GM23338 (cell line): ENCODE measurements at regions not wholly inside any gene's neighbourhood (a gene's known extent, or its start where the extent isn't known, plus 50 kb on each side); places are given as distances from the start of the nearest gene placed in this dataset.

Experiments
- ATAC-seq: fragments of 200-7000 bp; cut with Tn5 transposase; 3 replicates; pipeline ENCODE4 v1.9.1; 2020
- DNase-seq: peaks from one replicate; pipeline ENCODE4 v3.0.0-alpha.2; 2015; ENCODE audit warnings: low spot score
- H2AFZ ChIP-seq: fragments of 200-600 bp; sonication (generic); 2 replicates; pipeline ENCODE4 v1.8.0; 2016; ENCODE audit warnings: antibody characterized with exemption, mild to moderate bottlenecking, moderate library complexity
- H3F3A ChIP-seq: fragments of 200-600 bp; sonication (generic); replicated peaks from 2 replicates; pipeline ENCODE4 v1.8.0; 2017; ENCODE audit warnings: antibody characterized with exemption, mixed run types, low read depth
- H3K27ac ChIP-seq: fragments of 200-600 bp; sonication (generic); 2 replicates; pipeline ENCODE4 v1.6.1; 2016; ENCODE audit warnings: low read depth
- H3K27me3 ChIP-seq: fragments of 200-600 bp; sonication (generic); 2 replicates; pipeline ENCODE4 v1.8.0; 2016; ENCODE audit warnings: mild to moderate bottlenecking, mixed run types, moderate library complexity; ENCODE audit not compliant: insufficient read depth
- H3K36me3 ChIP-seq: fragments of 200-600 bp; sonication (generic); 2 replicates; pipeline ENCODE4 v1.8.0; 2016; ENCODE audit warnings: mild to moderate bottlenecking; ENCODE audit not compliant: insufficient read depth
- H3K4me1 ChIP-seq: fragments of 200-600 bp; sonication (generic); 2 replicates; pipeline ENCODE4 v1.8.0; 2016; ENCODE audit warnings: mild to moderate bottlenecking, moderate library complexity; ENCODE audit not compliant: insufficient read depth
- H3K4me2 ChIP-seq: fragments of 200-600 bp; sonication (generic); 2 replicates; pipeline ENCODE4 v1.7.1; 2017; ENCODE audit warnings: mixed run types
- H3K4me3 ChIP-seq: fragments of 200-600 bp; sonication (generic); 2 replicates; pipeline ENCODE4 v1.6.1; 2016; ENCODE audit warnings: mixed run types
- H3K79me2 ChIP-seq: fragments of 200-600 bp; sonication (generic); replicated peaks from 2 replicates; pipeline ENCODE4 v1.8.0; 2017; ENCODE audit warnings: mild to moderate bottlenecking; ENCODE audit not compliant: insufficient read depth
- H3K9me2 ChIP-seq: fragments of 200-600 bp; sonication (generic); 2 replicates; pipeline ENCODE4 v1.8.0; 2017; ENCODE audit not compliant: insufficient read depth
- H4K20me1 ChIP-seq: fragments of 200-600 bp; sonication (generic); replicated peaks from 2 replicates; pipeline ENCODE4 v1.8.0; 2017; ENCODE audit warnings: mild to moderate bottlenecking; ENCODE audit not compliant: insufficient read depth
- H3K27ac Mint-ChIP-seq: 2 replicates; pipeline ENCODE4 v1.8.0; 2020; ENCODE audit warnings: inconsistent platforms, mild to moderate bottlenecking, moderate library complexity, mixed read lengths
- H3K27me3 Mint-ChIP-seq: 3 replicates; pipeline ENCODE4 v1.8.0; 2022; ENCODE audit warnings: low read depth, mild to moderate bottlenecking, moderate library complexity, mixed read lengths, inconsistent platforms; ENCODE audit not compliant: insufficient read depth, poor library complexity
- H3K36me3 Mint-ChIP-seq: 3 replicates; pipeline ENCODE4 v1.8.0; 2021; ENCODE audit warnings: low read depth, mild to moderate bottlenecking, inconsistent platforms, moderate library complexity, mixed read lengths
- H3K4me1 Mint-ChIP-seq: 3 replicates; pipeline ENCODE4 v1.8.0; 2020; ENCODE audit warnings: mild to moderate bottlenecking, inconsistent platforms, mixed read lengths
- H3K4me3 Mint-ChIP-seq: 3 replicates; pipeline ENCODE4 v1.8.0; 2021; ENCODE audit warnings: moderate library complexity, mild to moderate bottlenecking, inconsistent platforms, mixed read lengths
- H3K9me3 Mint-ChIP-seq: 3 replicates; pipeline ENCODE4 v1.8.0; 2020; ENCODE audit warnings: moderate library complexity, mild to moderate bottlenecking, inconsistent platforms, mixed read lengths
- CREB1 ChIP-seq: fragments of 250-450 bp; sonication (Bioruptor Pico); IDR thresholded peaks from 2 replicates; pipeline ENCODE4 v1.5.0; 2020; ENCODE audit warnings: low read depth, mild to moderate bottlenecking, moderate library complexity
- EZH2 ChIP-seq: fragments of 200-600 bp; sonication (generic); IDR thresholded peaks from one replicate; pipeline ENCODE4 v1.8.0; 2017; ENCODE audit warnings: antibody characterized with exemption, mild to moderate bottlenecking, low read depth; ENCODE audit not compliant: unreplicated experiment
- STAT1 ChIP-seq: IDR thresholded peaks from one replicate; pipeline ENCODE4 v1.6.1; 2016; ENCODE audit warnings: antibody characterized with exemption; ENCODE audit not compliant: unreplicated experiment
- TF ChIP-seq, protein P1 (sequence below): IDR thresholded peaks from one replicate; pipeline ENCODE4 v1.6.1; 2018; ENCODE audit warnings: antibody characterized with exemption; ENCODE audit not compliant: unreplicated experiment
- TF ChIP-seq, protein P2 (sequence below): fragments of 250-450 bp; sonication (Bioruptor Pico); IDR thresholded peaks from 2 replicates; pipeline ENCODE4 v1.5.0; 2020; ENCODE audit warnings: mild to moderate bottlenecking, moderate library complexity

DNA sequence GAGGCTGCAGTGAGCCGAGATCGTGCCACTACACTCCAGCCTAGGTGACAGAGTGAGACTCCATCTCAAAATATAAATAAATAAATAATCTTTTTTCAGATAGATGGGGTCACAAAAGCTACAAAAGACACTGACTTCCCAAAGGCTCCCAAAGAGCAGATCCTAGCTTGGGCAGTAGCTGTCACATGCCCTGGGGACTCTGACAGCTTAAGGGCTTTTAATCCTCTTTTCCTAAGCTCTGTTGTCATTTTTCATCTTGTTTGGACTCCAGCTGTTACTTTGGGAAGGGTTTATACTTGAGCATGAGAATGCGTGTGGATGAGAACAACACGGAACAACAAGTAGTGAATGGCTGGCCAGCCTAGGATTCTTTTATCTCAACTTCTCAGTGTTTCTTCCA lies 231.7 kb downstream of the MZT1 start (continued):
- TF ChIP-seq, protein P1, sequence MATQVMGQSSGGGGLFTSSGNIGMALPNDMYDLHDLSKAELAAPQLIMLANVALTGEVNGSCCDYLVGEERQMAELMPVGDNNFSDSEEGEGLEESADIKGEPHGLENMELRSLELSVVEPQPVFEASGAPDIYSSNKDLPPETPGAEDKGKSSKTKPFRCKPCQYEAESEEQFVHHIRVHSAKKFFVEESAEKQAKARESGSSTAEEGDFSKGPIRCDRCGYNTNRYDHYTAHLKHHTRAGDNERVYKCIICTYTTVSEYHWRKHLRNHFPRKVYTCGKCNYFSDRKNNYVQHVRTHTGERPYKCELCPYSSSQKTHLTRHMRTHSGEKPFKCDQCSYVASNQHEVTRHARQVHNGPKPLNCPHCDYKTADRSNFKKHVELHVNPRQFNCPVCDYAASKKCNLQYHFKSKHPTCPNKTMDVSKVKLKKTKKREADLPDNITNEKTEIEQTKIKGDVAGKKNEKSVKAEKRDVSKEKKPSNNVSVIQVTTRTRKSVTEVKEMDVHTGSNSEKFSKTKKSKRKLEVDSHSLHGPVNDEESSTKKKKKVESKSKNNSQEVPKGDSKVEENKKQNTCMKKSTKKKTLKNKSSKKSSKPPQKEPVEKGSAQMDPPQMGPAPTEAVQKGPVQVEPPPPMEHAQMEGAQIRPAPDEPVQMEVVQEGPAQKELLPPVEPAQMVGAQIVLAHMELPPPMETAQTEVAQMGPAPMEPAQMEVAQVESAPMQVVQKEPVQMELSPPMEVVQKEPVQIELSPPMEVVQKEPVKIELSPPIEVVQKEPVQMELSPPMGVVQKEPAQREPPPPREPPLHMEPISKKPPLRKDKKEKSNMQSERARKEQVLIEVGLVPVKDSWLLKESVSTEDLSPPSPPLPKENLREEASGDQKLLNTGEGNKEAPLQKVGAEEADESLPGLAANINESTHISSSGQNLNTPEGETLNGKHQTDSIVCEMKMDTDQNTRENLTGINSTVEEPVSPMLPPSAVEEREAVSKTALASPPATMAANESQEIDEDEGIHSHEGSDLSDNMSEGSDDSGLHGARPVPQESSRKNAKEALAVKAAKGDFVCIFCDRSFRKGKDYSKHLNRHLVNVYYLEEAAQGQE, result no peak
- no peak for TF ChIP-seq CREB1

DNA sequence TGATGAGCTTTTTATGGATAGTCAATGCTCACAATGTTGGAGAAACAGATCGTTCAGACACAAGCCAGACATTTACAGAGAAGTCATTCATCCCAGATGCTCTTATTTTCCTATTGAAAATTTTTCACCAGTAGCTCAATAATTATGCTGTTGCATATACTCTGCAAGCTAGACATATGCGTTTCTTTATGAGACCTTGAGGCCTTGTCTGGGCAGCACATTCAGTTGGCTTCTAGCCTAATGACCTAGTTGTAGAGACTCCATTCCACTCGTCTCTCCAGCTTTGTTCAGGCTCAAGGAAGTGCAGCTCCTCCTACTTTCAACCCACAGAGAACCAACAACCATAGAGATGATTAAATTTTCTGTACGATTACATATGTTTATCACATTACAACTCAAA lies 237.7 kb downstream of the MZT1 start:
- no peaks in the 10 kb centered on the region for H3K79me2 ChIP-seq
- no peaks in the 10 kb centered on the region for H3K36me3 Mint-ChIP-seq
- no peak for DNase-seq
- H3F3A ChIP-seq, result no peaks in the 10 kb centered on the region
- peaks cover 1% of the 10 kb centered on the region for H3K27me3 Mint-ChIP-seq
- H2AFZ ChIP-seq, result no peak overlapping the region
- H3K27me3 ChIP-seq, result no peaks in the 10 kb centered on the region
- H3K4me1 Mint-ChIP-seq, result no peaks in the 10 kb centered on the region; the same call in 2 of the 3 replicates
- TF ChIP-seq STAT1 (no peak), EZH2 (no peak)
- TF ChIP-seq, protein P1, result no peak
- TF ChIP-seq, protein P2, sequence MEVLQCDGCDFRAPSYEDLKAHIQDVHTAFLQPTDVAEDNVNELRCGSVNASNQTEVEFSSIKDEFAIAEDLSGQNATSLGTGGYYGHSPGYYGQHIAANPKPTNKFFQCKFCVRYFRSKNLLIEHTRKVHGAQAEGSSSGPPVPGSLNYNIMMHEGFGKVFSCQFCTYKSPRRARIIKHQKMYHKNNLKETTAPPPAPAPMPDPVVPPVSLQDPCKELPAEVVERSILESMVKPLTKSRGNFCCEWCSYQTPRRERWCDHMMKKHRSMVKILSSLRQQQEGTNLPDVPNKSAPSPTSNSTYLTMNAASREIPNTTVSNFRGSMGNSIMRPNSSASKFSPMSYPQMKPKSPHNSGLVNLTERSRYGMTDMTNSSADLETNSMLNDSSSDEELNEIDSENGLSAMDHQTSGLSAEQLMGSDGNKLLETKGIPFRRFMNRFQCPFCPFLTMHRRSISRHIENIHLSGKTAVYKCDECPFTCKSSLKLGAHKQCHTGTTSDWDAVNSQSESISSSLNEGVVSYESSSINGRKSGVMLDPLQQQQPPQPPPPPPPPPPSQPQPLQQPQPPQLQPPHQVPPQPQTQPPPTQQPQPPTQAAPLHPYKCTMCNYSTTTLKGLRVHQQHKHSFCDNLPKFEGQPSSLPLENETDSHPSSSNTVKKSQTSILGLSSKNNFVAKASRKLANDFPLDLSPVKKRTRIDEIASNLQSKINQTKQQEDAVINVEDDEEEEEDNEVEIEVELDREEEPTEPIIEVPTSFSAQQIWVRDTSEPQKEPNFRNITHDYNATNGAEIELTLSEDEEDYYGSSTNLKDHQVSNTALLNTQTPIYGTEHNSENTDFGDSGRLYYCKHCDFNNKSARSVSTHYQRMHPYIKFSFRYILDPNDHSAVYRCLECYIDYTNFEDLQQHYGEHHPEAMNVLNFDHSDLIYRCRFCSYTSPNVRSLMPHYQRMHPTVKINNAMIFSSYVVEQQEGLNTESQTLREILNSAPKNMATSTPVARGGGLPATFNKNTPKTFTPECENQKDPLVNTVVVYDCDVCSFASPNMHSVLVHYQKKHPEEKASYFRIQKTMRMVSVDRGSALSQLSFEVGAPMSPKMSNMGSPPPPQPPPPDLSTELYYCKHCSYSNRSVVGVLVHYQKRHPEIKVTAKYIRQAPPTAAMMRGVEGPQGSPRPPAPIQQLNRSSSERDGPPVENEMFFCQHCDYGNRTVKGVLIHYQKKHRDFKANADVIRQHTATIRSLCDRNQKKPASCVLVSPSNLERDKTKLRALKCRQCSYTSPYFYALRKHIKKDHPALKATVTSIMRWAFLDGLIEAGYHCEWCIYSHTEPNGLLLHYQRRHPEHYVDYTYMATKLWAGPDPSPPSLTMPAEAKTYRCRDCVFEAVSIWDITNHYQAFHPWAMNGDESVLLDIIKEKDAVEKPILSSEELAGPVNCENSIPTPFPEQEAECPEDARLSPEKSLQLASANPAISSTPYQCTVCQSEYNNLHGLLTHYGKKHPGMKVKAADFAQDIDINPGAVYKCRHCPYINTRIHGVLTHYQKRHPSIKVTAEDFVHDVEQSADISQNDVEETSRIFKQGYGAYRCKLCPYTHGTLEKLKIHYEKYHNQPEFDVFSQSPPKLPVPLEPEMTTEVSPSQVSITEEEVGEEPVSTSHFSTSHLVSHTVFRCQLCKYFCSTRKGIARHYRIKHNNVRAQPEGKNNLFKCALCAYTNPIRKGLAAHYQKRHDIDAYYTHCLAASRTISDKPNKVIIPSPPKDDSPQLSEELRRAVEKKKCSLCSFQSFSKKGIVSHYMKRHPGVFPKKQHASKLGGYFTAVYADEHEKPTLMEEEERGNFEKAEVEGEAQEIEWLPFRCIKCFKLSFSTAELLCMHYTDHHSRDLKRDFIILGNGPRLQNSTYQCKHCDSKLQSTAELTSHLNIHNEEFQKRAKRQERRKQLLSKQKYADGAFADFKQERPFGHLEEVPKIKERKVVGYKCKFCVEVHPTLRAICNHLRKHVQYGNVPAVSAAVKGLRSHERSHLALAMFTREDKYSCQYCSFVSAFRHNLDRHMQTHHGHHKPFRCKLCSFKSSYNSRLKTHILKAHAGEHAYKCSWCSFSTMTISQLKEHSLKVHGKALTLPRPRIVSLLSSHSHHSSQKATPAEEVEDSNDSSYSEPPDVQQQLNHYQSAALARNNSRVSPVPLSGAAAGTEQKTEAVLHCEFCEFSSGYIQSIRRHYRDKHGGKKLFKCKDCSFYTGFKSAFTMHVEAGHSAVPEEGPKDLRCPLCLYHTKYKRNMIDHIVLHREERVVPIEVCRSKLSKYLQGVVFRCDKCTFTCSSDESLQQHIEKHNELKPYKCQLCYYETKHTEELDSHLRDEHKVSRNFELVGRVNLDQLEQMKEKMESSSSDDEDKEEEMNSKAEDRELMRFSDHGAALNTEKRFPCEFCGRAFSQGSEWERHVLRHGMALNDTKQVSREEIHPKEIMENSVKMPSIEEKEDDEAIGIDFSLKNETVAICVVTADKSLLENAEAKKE, result no peak
- H3K27ac Mint-ChIP-seq, result no peak overlapping the region
- 0 out of 2 replicates have a peak, but pooled peaks cover 10% of the 10 kb centered on the region for H3K9me2 ChIP-seq
- H3K27ac ChIP-seq, result no peak overlapping the region
- no peak for ATAC-seq
- H3K36me3 ChIP-seq, result no peaks in the 10 kb centered on the region
- no peak overlapping the region for H3K4me3 ChIP-seq
- H4K20me1 ChIP-seq, result no peaks in the 10 kb centered on the region
- no peaks in the 10 kb centered on the region for H3K4me1 ChIP-seq
- no peaks in the 10 kb centered on the region; the same call in 1 of the 3 replicates for H3K9me3 Mint-ChIP-seq
- H3K4me3 Mint-ChIP-seq, result no peak overlapping the region
- no peak overlapping the region for H3K4me2 ChIP-seq
